Kasumi-1 (cell line): ENCODE measurements at regions not wholly inside any gene's neighbourhood (a gene's known extent, or its start where the extent isn't known, plus 50 kb on each side); places are given as distances from the start of the nearest gene placed in this dataset.
"Not testable (repeated sequence)": the region's sequence is repeated elsewhere in the genome, so short reads cannot be mapped to it uniquely, and the experiment has no call there.

Experiments
- DNase-seq, 2 experiments: peaks; one replicate each; lab custom pipeline; 2025; lab: John Stamatoyannopoulos, UW

- DNase-seq: no peak
These were observed 105.7 kb downstream of the LCA5 start for GRCh38 chr6:79431537-79431933.

- DNase-seq: no peak
These were observed 106.2 kb downstream of the LCA5 start for GRCh38 chr6:79430913-79431536.

GRCh38 chr6:79427721-79428120, 109.5 kb downstream of the LCA5 start:
- DNase-seq: no peak

GRCh38 chr6:79426625-79427278, 110.5 kb downstream of the LCA5 start:
- DNase-seq: no peak

- DNase-seq: no peak
These were observed 111.5 kb downstream of the LCA5 start for GRCh38 chr6:79425589-79426311.

- DNase-seq: no peak
These were observed 114.0 kb downstream of the LCA5 start for GRCh38 chr6:79423216-79423615.

- DNase-seq: no peak
These were observed 114.6 kb downstream of the LCA5 start for GRCh38 chr6:79422666-79423065.

- no peak for DNase-seq
These were observed 115.3 kb downstream of the LCA5 start for GRCh38 chr6:79421707-79422484.

GRCh38 chr6:79421001-79421411, 116.2 kb downstream of the LCA5 start:
- no peak for DNase-seq

GRCh38 chr6:79420054-79420453, 117.2 kb downstream of the LCA5 start:
- DNase-seq: peak; percentile 7 to 13

- DNase-seq: no peak
These were observed 120.3 kb downstream of the LCA5 start for GRCh38 chr6:79416931-79417330.

- DNase-seq: peak; percentile 22 to 27
These were observed 123.6 kb downstream of the LCA5 start for GRCh38 chr6:79413562-79414002.

GRCh38 chr6:79410806-79411205, 126.4 kb downstream of the LCA5 start:
- DNase-seq: no peak

GRCh38 chr6:79408256-79408974, 128.8 kb downstream of the LCA5 start:
- no peak for DNase-seq

- no peak for DNase-seq
These were observed 132.6 kb downstream of the LCA5 start for GRCh38 chr6:79404677-79405076.

- no peak for DNase-seq
These were observed 133.0 kb downstream of the LCA5 start for GRCh38 chr6:79404261-79404660.

- DNase-seq: no peak
These were observed 133.7 kb downstream of the LCA5 start for GRCh38 chr6:79403563-79403962.

- DNase-seq: no peak
These were observed 134.1 kb downstream of the LCA5 start for GRCh38 chr6:79403086-79403485.

- no peak for DNase-seq
These were observed 137.7 kb downstream of the LCA5 start for GRCh38 chr6:79399499-79399898.

GRCh38 chr6:79398617-79399016, 138.6 kb downstream of the LCA5 start:
- not testable (repeated sequence) for DNase-seq

GRCh38 chr6:79396625-79397024, 140.6 kb downstream of the LCA5 start:
- no peak for DNase-seq

GRCh38 chr6:79394690-79395089, 142.5 kb downstream of the LCA5 start:
- DNase-seq: no peak
